ENCODE measurements at regions not wholly inside any gene's neighbourhood (a gene's known extent, or its start where the extent isn't known, plus 50 kb on each side); places are given as distances from the start of the nearest gene placed in this dataset.

- H3K4me1 ChIP-seq (ENCODE audit: control insufficient read depth, low read depth, low read length) = no peaks in the 10 kb centered on the region
- no peak overlapping the region for H3K4me3 ChIP-seq (ENCODE audit: low read length)
- no peak overlapping the region for H3K27ac ChIP-seq (ENCODE audit: low read length)
- no peaks in the 10 kb centered on the region for H3K36me3 ChIP-seq (ENCODE audit: control insufficient read depth, low read depth, low read length)
- no peaks in the 10 kb centered on the region for H3K27me3 ChIP-seq (ENCODE audit: control insufficient read depth, insufficient read depth, low read length)
- H3K9ac ChIP-seq (ENCODE audit: low read length) = no peak overlapping the region
- H3K9me3 ChIP-seq (ENCODE audit: control insufficient read depth, low read depth, low read length) = peaks cover 8% of the 10 kb centered on the region
These were observed 72.8 kb downstream of the ETS2 start for GRCh38 chr21:38878379-38879179.

GRCh38 chr21:38875694-38876492 lies 70.2 kb downstream of the ETS2 start:
- no peaks in the 10 kb centered on the region for H3K27me3 ChIP-seq (ENCODE audit: control insufficient read depth, insufficient read depth, low read length)
- H3K4me1 ChIP-seq (ENCODE audit: control insufficient read depth, low read depth, low read length) = no peaks in the 10 kb centered on the region
- H3K9me3 ChIP-seq (ENCODE audit: control insufficient read depth, low read depth, low read length) = peaks cover under 1% of the 10 kb centered on the region
- H3K36me3 ChIP-seq (ENCODE audit: control insufficient read depth, low read depth, low read length) = no peaks in the 10 kb centered on the region
- no peak overlapping the region for H3K9ac ChIP-seq (ENCODE audit: low read length)
- no peak overlapping the region for H3K27ac ChIP-seq (ENCODE audit: low read length)
- H3K4me3 ChIP-seq (ENCODE audit: low read length) = no peak overlapping the region
